ENCODE measurements at regions not wholly inside any gene's neighbourhood (a gene's known extent, or its start where the extent isn't known, plus 50 kb on each side); places are given as distances from the start of the nearest gene placed in this dataset.

- TF ChIP-seq CTCF (IDR thresholded peaks at IDR 0.05; ENCODE audit: borderline replicate concordance) = no peak
- Histone ChIP-seq H3K27me3 (ENCODE audit: low read depth) (no peaks in the 10 kb centered on the region), H3K4me1 (no peaks in the 10 kb centered on the region), H3K4me3 (no peak overlapping the region), H3K27ac (replicated peaks) (no peak overlapping the region), H3K9me3 (replicated peaks) (peaks cover 14% of the 10 kb centered on the region), H3K36me3 (no peaks in the 10 kb centered on the region)
- DNase-seq = no peak
- intact Hi-C loops (cut with micrococcal nuclease) = no loop called here
These were observed 201.6 kb downstream of the HNRNPD start for GRCh38 chr4:82172186-82172585.

- Histone ChIP-seq H3K36me3 (no peaks in the 10 kb centered on the region), H3K27ac (replicated peaks) (no peak overlapping the region), H3K9me3 (replicated peaks) (peaks cover 14% of the 10 kb centered on the region), H3K4me1 (no peaks in the 10 kb centered on the region), H3K27me3 (ENCODE audit: low read depth) (no peaks in the 10 kb centered on the region), H3K4me3 (no peak overlapping the region)
- intact Hi-C loops (cut with micrococcal nuclease) = no loop called here
- TF ChIP-seq CTCF (IDR thresholded peaks at IDR 0.05; ENCODE audit: borderline replicate concordance) = no peak
- no peak for DNase-seq
These were observed 202.1 kb downstream of the HNRNPD start for GRCh38 chr4:82171531-82172155.

GRCh38 chr4:82149750-82150149 is 224.0 kb downstream of the HNRNPD start:
- H3K36me3 ChIP-seq = no peaks in the 10 kb centered on the region
- no peak overlapping the region for H3K4me3 ChIP-seq
- H3K9me3 ChIP-seq (replicated peaks) = peaks cover 18% of the 10 kb centered on the region
- no peak overlapping the region for H3K27ac ChIP-seq (replicated peaks)
- no peak for DNase-seq
- TF ChIP-seq CTCF (IDR thresholded peaks at IDR 0.05; ENCODE audit: borderline replicate concordance) = no peak
- intact Hi-C loops (cut with micrococcal nuclease) = no loop called here
- H3K4me1 ChIP-seq = no peaks in the 10 kb centered on the region
- H3K27me3 ChIP-seq (ENCODE audit: low read depth) = no peaks in the 10 kb centered on the region

GRCh38 chr4:82145850-82146249 is 227.9 kb downstream of the HNRNPD start:
- H3K9me3 ChIP-seq (replicated peaks) = no peaks in the 10 kb centered on the region
- no peak overlapping the region for H3K27ac ChIP-seq (replicated peaks)
- no peak overlapping the region for H3K4me3 ChIP-seq
- no peak for TF ChIP-seq CTCF (IDR thresholded peaks at IDR 0.05; ENCODE audit: borderline replicate concordance)
- no peaks in the 10 kb centered on the region for H3K27me3 ChIP-seq (ENCODE audit: low read depth)
- no peaks in the 10 kb centered on the region for H3K36me3 ChIP-seq
- no peaks in the 10 kb centered on the region for H3K4me1 ChIP-seq
- DNase-seq = no peak
- intact Hi-C loops (cut with micrococcal nuclease) = no loop called here

- Histone ChIP-seq H3K4me3 (no peak overlapping the region), H3K27me3 (ENCODE audit: low read depth) (no peaks in the 10 kb centered on the region), H3K36me3 (no peaks in the 10 kb centered on the region), H3K9me3 (replicated peaks) (no peaks in the 10 kb centered on the region), H3K4me1 (no peaks in the 10 kb centered on the region), H3K27ac (replicated peaks) (no peak overlapping the region)
- no peak for DNase-seq
- no peak for TF ChIP-seq CTCF (IDR thresholded peaks at IDR 0.05; ENCODE audit: borderline replicate concordance)
- intact Hi-C loops (cut with micrococcal nuclease) = no loop called here
These were observed 233.4 kb downstream of the HNRNPD start for GRCh38 chr4:82140422-82140821.
